Caco-2 (cell line): ENCODE measurements at regions not wholly inside any gene's neighbourhood (a gene's known extent, or its start where the extent isn't known, plus 50 kb on each side); places are given as distances from the start of the nearest gene placed in this dataset.

Experiments
- BruUV-seq: library from RNA; stranded (reverse); fragments of 400-500 nt; replicated peaks from 2 replicates; lab custom pipeline; 2021; lab: Mats Ljungman, UMichigan
- CTCF ChIA-PET: fragments of 300-600 bp; sonication (Branson Sonifier 250); formaldehyde crosslinking; loops from one replicate; lab custom pipeline; 2022; ENCODE audit warnings: antibody characterized with exemption; lab: Charles Lee
- POLR2A ChIA-PET: fragments of 300-600 bp; sonication (Branson Sonifier 250); formaldehyde crosslinking; loops from one replicate; lab custom pipeline; 2022; ENCODE audit warnings: antibody characterized with exemption; lab: Charles Lee
- DNase-seq, 2 experiments: peaks; one replicate each; pipeline versions ENCODE4 v3.0.0 to v3.0.0-alpha.2; 2020 to 2022
- H3K27me3 ChIP-seq: replicated peaks from 2 replicates; pipeline ENCODE4 v1.6.0; 2011; ENCODE audit warnings: low read length; ENCODE audit not compliant: control insufficient read depth, insufficient read depth
- H3K36me3 ChIP-seq: 2 replicates; pipeline ENCODE4 v1.5.1; 2011; ENCODE audit warnings: low read length; ENCODE audit not compliant: control insufficient read depth, insufficient read depth
- H3K4me1 ChIP-seq: fragments of 250-450 bp; sonication (Bioruptor Pico); 2 replicates; pipeline ENCODE4 v1.5.1; 2020; ENCODE audit warnings: mild to moderate bottlenecking
- H3K4me3 ChIP-seq: 2 replicates; pipeline ENCODE4 v1.5.1; 2011; ENCODE audit warnings: low read depth, mild to moderate bottlenecking, control low read depth, low read length
- H3K9me3 ChIP-seq: fragments of 250-450 bp; sonication (Bioruptor Pico); 2 replicates; pipeline ENCODE4 v1.5.1; 2020; ENCODE audit warnings: mild to moderate bottlenecking, moderate library complexity
- H3K27ac Mint-ChIP-seq: one replicate; pipeline ENCODE4 v1.8.0; 2022; ENCODE audit warnings: mixed read lengths; ENCODE audit not compliant: unreplicated experiment
- H3K27me3 Mint-ChIP-seq: one replicate; pipeline ENCODE4 v1.8.0; 2022; ENCODE audit warnings: mixed read lengths; ENCODE audit not compliant: insufficient read depth, unreplicated experiment
- H3K36me3 Mint-ChIP-seq: one replicate; pipeline ENCODE4 v1.8.0; 2022; ENCODE audit warnings: mild to moderate bottlenecking, mixed read lengths; ENCODE audit not compliant: insufficient read depth, unreplicated experiment
- H3K4me1 Mint-ChIP-seq: one replicate; pipeline ENCODE4 v1.8.0; 2022; ENCODE audit warnings: low read depth, mixed read lengths; ENCODE audit not compliant: unreplicated experiment
- H3K4me3 Mint-ChIP-seq: one replicate; pipeline ENCODE4 v1.8.0; 2022; ENCODE audit warnings: mild to moderate bottlenecking, moderate library complexity, mixed read lengths; ENCODE audit not compliant: unreplicated experiment
- H3K9me3 Mint-ChIP-seq: one replicate; pipeline ENCODE4 v1.8.0; 2022; ENCODE audit warnings: mixed read lengths; ENCODE audit not compliant: unreplicated experiment
- intact Hi-C: fragments of 100-400 bp; cut with micrococcal nuclease; formaldehyde crosslinking; loops from one replicate; pipeline ENCODE4 v1.10.0; 2022; ENCODE audit not compliant: unreplicated experiment
- TF ChIP-seq, protein P1 (sequence below), 2 experiments: fragments of 200-600 bp in 1 of 2; IDR thresholded peaks; 1 replicate in 1 of 2; 2 replicates in 1 of 2; pipeline versions ENCODE4 v1.5.1 to v1.8.0; 2011 to 2022; ENCODE audit warnings: antibody characterized with exemption in 1 of 2, control low read depth in 1 of 2, inconsistent platforms in 1 of 2, low read depth in 1 of 2, low read length in 1 of 2, mild to moderate bottlenecking in 1 of 2, moderate library complexity in 1 of 2; ENCODE audit not compliant: insufficient read depth in 1 of 2, severe bottlenecking in 1 of 2, unreplicated experiment in 1 of 2

DNA sequence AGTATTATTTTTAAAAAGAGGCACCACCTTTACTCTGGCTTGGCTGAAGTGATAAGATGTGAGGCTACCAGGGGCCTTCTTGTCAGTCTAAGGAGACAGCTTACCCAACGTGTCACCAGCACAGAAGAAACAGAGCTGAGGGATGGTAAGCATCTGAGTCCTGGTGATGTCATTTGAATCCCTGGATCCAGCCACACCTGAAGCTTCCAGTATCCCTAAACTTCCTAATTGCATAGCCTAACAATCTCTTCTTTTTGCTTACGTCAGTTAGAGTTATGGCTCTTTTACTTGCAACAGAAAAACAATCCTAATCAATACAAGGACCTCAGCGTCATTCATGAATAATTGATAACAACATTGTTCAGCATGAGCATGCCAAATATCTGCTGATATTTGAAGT lies 436.6 kb downstream of the SHISA9 start:
- no peak for DNase-seq
- Mint-ChIP-seq H3K27ac (no peak overlapping the region), H3K36me3 (no peaks in the 10 kb centered on the region), H3K9me3 (no peaks in the 10 kb centered on the region), H3K4me3 (no peak overlapping the region), H3K27me3 (peaks cover 4% of the 10 kb centered on the region), H3K4me1 (no peaks in the 10 kb centered on the region)
- POLR2A ChIA-PET = no interaction called here
- no TSS peak for BruUV-seq
- Histone ChIP-seq H3K4me1 (peaks cover 7% of the 10 kb centered on the region), H3K9me3 (no peaks in the 10 kb centered on the region), H3K4me3 (no peak overlapping the region), H3K36me3 (no peaks in the 10 kb centered on the region), H3K27me3 (no peaks in the 10 kb centered on the region)
- CTCF ChIA-PET = no interaction called here
- intact Hi-C loops = no loop called here
- TF ChIP-seq, protein P1, sequence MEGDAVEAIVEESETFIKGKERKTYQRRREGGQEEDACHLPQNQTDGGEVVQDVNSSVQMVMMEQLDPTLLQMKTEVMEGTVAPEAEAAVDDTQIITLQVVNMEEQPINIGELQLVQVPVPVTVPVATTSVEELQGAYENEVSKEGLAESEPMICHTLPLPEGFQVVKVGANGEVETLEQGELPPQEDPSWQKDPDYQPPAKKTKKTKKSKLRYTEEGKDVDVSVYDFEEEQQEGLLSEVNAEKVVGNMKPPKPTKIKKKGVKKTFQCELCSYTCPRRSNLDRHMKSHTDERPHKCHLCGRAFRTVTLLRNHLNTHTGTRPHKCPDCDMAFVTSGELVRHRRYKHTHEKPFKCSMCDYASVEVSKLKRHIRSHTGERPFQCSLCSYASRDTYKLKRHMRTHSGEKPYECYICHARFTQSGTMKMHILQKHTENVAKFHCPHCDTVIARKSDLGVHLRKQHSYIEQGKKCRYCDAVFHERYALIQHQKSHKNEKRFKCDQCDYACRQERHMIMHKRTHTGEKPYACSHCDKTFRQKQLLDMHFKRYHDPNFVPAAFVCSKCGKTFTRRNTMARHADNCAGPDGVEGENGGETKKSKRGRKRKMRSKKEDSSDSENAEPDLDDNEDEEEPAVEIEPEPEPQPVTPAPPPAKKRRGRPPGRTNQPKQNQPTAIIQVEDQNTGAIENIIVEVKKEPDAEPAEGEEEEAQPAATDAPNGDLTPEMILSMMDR (IDR thresholded peaks at IDR 0.05; ENCODE audit: insufficient read depth in 1 of 2, low read depth in 1 of 2, low read length in 1 of 2, severe bottlenecking in 1 of 2, unreplicated experiment in 1 of 2) = no peak

DNA sequence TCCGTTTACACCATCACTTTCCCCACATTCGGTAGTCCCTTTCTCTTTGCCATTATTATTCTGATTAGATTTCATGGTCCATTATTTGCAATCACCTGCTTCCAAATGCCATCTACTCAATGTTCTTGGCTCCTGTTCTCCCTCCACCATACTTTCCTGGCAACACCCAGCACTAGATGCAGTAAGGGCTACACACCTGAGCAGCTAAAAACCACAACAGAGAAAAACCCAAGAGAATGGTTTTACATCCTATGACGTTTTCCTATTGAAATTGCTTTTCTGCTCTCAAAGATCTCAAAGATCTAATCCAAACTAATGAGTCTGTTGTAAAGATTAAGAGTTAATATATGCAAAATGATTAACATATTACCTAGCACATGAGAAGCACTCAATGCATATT lies 441.3 kb downstream of the SHISA9 start:
- POLR2A ChIA-PET = no interaction called here
- no peaks in the 10 kb centered on the region for H3K9me3 ChIP-seq

DNA sequence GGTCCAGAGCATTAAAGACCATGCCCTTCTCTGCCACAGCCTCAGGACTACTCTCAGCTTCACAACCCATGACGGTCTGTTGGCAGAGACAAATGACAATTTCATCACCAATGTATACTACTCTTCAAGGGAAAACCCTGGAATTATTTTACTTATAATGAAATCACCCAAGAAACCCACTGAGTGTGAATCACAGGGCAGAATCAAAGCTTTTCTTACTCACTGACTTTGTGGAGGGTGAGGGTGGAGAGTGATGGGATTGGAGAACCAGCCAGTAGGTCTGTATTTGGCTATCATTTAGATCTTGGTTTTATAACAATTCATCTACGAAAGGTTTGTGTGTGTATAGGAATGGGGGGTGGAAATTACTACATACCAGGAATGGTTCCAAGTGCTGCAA lies 442.6 kb downstream of the SHISA9 start:
- DNase-seq = no peak
- H3K27me3 ChIP-seq = no peaks in the 10 kb centered on the region
- no peaks in the 10 kb centered on the region for H3K9me3 ChIP-seq
- Mint-ChIP-seq H3K4me3 (no peak overlapping the region), H3K27ac (no peak overlapping the region), H3K36me3 (no peaks in the 10 kb centered on the region), H3K9me3 (no peaks in the 10 kb centered on the region), H3K4me1 (no peaks in the 10 kb centered on the region), H3K27me3 (no peaks in the 10 kb centered on the region)
- POLR2A ChIA-PET = no interaction called here
- no peaks in the 10 kb centered on the region for H3K36me3 ChIP-seq
- no TSS peak for BruUV-seq
- TF ChIP-seq, protein P1 (IDR thresholded peaks at IDR 0.05; ENCODE audit: insufficient read depth in 1 of 2, low read depth in 1 of 2, low read length in 1 of 2, severe bottlenecking in 1 of 2, unreplicated experiment in 1 of 2) = no peak
- intact Hi-C loops = no loop called here
- H3K4me1 ChIP-seq = peaks cover 7% of the 10 kb centered on the region
- CTCF ChIA-PET = no interaction called here
- H3K4me3 ChIP-seq = no peak overlapping the region

More for the DNA sequence above, 441.3 kb downstream of the SHISA9 start:
- no peaks in the 10 kb centered on the region for H3K4me1 Mint-ChIP-seq
- intact Hi-C loops = no loop called here
- H3K36me3 ChIP-seq = no peaks in the 10 kb centered on the region
- no peak for DNase-seq
- H3K4me3 Mint-ChIP-seq = no peak overlapping the region
- no peak overlapping the region for H3K27ac Mint-ChIP-seq
- no TSS peak for BruUV-seq
- TF ChIP-seq, protein P1 (IDR thresholded peaks at IDR 0.05; ENCODE audit: insufficient read depth in 1 of 2, low read depth in 1 of 2, low read length in 1 of 2, severe bottlenecking in 1 of 2, unreplicated experiment in 1 of 2) = no peak
- no peaks in the 10 kb centered on the region for H3K27me3 Mint-ChIP-seq
- CTCF ChIA-PET = no interaction called here
- H3K9me3 Mint-ChIP-seq = no peaks in the 10 kb centered on the region
- H3K36me3 Mint-ChIP-seq = no peaks in the 10 kb centered on the region
- H3K4me3 ChIP-seq = no peak overlapping the region
- H3K4me1 ChIP-seq = peaks cover 7% of the 10 kb centered on the region
- H3K27me3 ChIP-seq = no peaks in the 10 kb centered on the region
